Mesenteric fat pad (tissue), 1 donor: ENCODE measurements at regions not wholly inside any gene's neighbourhood (a gene's known extent, or its start where the extent isn't known, plus 50 kb on each side); places are given as distances from the start of the nearest gene placed in this dataset.

Experiments used
- DNase-seq: peaks from one replicate; pipeline ENCODE4 v3.0.0-alpha.2; 2020; ENCODE audit warnings: low spot score
- donor health status: DM: yes; HTN: yes; CAD: no.

DNA sequence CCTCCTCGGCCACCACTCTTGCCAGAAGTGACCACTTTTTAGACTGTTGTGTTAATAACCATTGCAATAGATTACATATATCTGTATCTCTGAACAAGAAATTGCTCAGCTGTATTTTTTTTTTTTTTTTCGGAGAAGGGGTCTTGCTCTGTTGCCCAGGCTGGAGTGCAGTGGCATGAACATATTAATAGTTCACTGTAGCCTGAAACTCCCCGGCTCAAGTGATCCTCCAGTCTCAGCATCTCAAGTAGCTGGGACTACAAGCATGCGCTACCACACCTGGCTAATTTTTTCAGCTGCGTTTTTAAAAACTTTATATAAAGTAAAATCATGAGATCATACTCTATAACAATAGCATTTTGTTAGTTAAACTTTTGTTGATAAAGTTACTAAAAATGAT, 609.0 kb downstream of the ZNF385D start:
- DNase-seq, result no peak

- no peak for DNase-seq
These were observed 610.2 kb downstream of the ZNF385D start for GRCh38 chr3:21140785-21141184.

DNA sequence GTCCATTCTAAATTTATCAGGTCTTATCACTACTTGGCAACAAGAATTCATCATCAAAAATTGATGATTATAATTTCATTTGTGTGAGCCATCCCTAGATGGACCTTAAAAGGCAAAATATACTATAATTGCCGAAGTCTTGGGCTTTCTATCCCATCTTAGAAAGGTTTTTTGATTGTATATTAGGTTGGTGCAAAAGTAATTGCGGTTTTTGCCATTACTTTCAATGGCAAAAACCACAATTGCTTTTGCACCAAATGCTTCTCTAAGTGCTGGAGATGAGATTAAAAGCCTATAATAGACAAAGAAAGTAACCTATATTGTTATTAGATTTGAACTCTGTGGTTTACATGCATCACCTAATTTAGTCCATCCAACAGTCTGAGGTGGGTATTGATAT, 612.9 kb downstream of the ZNF385D start:
- DNase-seq, result no peak

GRCh38 chr3:21132896-21133295, 618.1 kb downstream of the ZNF385D start:
- DNase-seq, result no peak

DNA sequence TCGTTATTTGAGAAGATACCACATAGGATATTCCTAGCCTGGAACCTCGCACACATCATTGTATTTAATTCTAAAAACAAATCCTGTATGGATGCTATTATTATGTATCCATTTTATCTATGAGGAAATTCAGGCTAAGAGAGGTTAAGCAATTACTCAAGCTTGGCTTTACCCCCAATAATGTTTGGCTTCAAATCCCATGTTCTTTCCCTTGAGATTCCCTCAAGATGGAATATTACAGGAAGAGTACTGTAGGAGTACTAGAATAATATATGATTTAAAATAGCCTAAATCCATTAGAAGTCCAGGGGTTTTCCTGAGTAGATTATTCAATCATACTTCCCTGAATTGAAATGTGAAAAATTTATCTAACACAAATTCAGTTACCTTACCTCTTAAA, 630.2 kb downstream of the ZNF385D start:
- DNase-seq, result no peak

GRCh38 chr3:21117370-21117769, 633.6 kb downstream of the ZNF385D start:
- no peak for DNase-seq

GRCh38 chr3:21109056-21109455, 642.0 kb downstream of the ZNF385D start:
- DNase-seq, result no peak

DNA sequence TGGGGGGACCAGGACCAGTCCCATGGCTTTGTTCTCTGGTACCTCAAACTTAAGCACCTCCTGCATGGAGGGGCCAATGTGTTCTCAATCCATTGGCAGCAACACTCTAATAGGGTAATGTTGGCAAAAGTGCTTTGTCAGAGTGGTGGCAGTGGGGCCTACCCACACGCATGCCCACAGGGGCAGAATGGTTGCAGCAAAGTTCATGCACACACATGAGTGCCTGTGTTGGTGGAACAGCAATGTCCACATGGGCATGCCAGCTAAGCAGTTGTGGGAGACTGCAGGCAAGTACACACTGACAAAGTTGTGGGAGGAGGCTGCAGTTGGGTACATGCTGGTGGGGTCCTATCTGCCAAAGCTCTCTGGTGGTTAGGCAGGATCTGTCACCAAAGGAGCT, 645.2 kb downstream of the ZNF385D start:
- DNase-seq, result no peak

DNA sequence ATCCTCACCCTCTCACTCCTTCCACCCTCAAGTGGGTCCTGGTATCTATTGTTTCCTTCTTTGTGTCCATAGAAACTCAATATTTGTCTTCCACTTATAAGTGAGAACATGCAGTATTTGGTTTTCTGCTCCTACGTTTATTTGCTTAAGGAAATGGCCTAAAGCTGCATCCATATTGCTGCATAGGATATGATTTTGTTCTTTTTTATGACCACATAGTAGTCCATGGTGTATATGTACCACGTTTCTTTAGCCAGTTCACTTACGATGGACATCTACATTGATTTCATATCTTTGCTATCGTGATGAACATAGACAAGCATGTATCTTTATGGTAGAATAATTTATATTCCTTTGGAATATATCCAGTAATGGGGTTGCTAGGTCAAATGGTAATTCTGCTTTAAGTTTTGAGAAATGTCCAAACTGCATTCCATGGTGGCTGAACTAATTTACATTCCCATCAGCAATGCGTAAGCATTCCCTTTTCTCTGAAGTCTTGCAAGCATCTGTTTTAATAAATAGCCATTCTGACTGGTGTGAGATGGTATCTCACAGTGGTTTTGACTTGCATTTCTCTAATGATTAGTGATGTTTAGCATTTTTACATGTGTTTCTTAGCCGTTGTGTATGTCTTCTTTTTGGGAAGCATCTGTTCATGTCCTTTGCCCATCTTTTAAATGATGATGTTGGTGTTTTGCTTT, 650.2 kb downstream of the ZNF385D start:
- no peak for DNase-seq

DNA sequence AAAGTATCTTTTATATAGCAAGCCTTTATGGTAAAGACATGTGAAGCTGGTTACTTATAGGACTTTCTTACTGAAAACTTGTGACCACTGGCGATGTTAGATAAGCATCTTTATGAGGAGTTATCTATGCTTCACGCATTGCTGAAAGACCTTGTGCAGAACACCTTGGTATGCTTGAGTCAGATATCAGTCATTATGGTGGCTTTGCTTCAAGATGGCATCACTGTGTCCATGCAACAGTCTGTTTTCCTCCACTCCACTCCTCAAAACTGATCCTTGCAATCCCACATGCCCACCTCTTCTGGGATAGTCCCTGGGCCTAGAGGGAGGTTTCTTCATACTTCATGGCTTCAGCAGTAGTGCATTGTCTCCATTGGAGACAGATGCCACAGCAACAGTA, 656.3 kb downstream of the ZNF385D start:
- DNase-seq, result no peak

DNA sequence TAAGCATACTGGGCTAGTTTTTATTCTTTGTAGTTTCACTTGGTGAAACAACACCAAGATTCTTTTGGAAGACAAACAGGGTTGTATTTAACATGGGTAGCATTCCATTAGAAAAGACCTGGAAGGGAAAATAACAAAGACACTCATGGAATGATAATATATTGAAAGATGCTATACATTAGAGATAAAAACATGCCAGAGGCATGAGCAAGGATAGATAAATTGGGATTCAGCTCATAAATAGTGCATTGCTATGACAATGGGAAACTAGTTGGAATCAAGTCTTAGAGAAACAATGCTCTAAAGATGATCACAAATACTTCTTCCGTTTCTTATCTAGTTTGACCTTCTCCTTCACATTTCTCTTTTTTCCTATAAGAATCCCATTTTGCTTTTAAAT, 677.4 kb downstream of the ZNF385D start:
- no peak for DNase-seq

DNA sequence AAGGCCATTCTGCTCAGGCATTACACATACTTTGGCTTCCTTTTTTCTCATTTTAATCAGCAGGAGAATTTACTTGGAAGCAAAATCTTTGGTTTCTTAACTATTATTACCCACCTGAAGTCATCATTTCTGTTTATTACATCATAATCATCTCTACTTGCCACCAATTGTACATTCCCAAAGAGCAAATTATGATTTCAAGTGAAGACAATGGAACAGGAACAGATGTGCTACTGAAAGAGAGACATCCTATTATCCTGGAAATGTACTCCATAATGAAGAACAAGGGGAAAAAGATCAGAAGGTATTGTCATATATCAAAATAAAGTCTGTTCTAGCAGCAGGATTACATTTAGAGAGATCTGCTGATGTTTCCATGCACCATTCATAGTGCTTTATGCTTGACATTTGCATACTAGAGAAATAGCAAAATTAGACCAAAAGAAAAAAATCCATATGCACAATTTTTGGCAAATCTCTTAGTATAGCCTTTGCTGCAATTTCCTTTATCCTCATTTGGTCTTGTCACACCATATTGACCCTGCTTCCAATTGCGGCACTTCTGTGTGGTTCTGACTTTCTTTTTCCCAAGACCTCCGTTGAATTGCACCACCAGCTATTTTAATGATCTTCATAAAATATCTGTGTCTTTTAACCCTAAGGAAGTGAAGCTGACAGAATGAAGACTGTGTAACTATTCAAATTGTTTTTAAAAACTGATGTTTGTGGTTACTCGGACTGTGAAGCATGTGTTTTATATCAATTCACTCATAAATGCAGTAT, 683.8 kb downstream of the ZNF385D start:
- DNase-seq, result no peak

- DNase-seq, result no peak
These were observed 688.1 kb downstream of the ZNF385D start for GRCh38 chr3:21062831-21063294.

DNA sequence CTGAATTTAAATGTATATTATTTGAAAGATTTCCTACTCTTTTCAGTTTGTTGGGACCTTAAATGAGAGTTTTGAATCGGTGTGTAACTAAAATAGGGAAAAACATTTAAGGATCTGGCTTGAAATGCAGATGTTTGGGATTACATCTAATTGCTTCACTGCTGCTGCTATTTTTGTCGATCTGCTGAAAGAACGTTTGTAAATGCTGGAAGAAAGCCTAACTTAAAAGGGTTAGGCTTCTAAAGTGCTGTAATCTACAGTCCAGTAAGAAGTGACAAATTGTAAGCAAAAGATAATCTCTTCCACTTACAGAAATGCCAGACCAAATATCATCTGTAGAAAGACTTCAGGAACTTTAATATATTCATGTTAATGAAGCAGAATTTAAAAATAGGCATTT, 691.6 kb downstream of the ZNF385D start:
- no peak for DNase-seq

GRCh38 chr3:21056293-21056692, 694.7 kb downstream of the ZNF385D start:
- DNase-seq, result no peak

DNA sequence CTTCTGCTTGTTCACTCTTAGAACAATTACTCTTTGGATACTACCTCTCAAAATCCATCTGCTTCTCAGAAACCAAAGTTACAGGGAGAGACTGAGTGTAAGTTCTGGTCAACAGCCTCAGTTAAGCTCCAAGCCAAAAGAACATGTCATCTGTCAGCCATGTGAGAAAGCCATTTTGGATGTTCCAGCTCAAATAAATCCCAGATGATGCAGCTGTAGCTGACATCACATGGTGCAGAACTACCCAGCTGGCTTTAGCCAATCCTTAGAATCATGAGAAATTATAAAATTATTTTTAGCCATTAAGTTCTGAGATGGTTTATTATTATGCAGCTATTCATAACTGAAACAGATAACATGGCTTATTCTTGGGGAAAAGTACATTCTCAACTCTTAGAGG, 696.0 kb downstream of the ZNF385D start:
- no peak for DNase-seq

DNA sequence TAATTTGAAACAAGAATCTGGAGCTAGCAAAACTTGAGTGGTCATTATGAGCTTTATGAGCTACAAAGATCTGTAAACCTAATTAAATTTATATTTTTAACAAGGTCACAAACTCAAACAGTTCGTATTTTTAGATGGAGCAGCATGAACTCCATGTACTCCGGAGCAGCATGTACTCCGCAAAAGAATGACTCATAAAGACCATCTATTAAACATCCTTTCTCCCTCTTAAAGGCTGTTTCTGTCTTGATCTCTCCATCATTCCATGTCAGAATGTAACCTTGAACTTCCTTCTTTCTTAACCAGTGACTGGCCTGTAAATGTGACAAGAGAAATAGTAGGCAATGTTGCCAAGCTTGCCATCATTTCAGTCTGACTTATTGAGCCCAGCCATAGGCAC, 696.9 kb downstream of the ZNF385D start:
- no peak for DNase-seq

GRCh38 chr3:21049334-21050062, 701.5 kb downstream of the ZNF385D start:
- DNase-seq, result no peak

GRCh38 chr3:21043139-21043538, 707.9 kb downstream of the ZNF385D start:
- no peak for DNase-seq

- no peak for DNase-seq
These were observed 708.8 kb downstream of the ZNF385D start for GRCh38 chr3:21042184-21042583.

DNA sequence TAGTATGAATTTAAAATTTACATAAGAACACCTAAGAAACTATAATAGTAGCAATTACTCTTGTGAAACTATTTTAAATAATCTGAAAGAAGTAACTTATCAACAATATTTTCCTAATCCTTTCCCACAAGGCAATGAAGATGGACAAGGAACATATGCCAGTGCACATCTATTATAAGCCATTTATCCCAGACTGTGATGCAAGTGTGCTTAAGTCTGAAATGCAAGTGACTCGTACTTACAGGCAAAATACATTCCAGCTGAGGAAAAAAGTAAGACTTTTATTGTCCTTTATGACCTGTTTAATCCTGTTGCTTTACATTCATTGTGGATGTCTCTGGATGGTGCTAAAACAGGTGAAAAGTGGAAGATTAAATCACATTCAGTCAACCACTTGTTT, 709.4 kb downstream of the ZNF385D start:
- DNase-seq, result no peak

DNA sequence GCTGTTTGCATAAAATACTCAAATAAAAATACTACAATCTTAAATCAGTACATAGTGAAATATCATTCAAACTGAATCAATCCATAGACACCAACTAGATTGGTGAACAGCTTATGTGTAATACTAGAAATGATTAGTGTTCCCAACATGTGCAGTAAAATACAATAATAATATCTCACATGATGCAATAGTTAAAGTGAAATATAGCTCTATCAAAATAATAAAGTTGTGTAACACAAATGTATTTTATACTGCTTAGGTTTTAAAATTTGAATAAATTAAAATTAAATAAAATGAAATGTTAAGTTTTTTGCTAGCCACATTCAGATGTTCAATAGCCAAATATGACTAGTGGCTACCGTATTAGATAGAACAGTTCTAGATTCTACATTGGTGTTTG, 714.1 kb downstream of the ZNF385D start:
- DNase-seq, result no peak
